HEK293 (cell line): ENCODE measurements at regions not wholly inside any gene's neighbourhood (a gene's known extent, or its start where the extent isn't known, plus 50 kb on each side); places are given as distances from the start of the nearest gene placed in this dataset.

Experiments
- CTCF ChIA-PET: fragments of 350-600 bp; formaldehyde crosslinking; extraction: SDS; loops from one replicate; lab custom pipeline; 2021; ENCODE audit warnings: antibody characterized with exemption; lab: Yijun Ruan, JAX
- POLR2A ChIA-PET: fragments of 300-600 bp; formaldehyde crosslinking; extraction: SDS; loops from one replicate; lab custom pipeline; 2020; ENCODE audit warnings: antibody characterized with exemption, inconsistent platforms; lab: Yijun Ruan, JAX
- H3K27ac ChIP-seq: fragments of 200-500 bp; sonication (Bioruptor generic); 2 replicates; pipeline ENCODE4 v1.5.1; 2014; ENCODE audit warnings: low read depth, low read length, control low read depth, inconsistent platforms; ENCODE audit errors: extremely low read depth
- H3K36me3 ChIP-seq, 2 experiments: fragments of 200-500 bp in 1 of 2; sonication (Bioruptor generic) in 1 of 2; 1 replicate in 1 of 2; 2 replicates in 1 of 2; pipeline ENCODE4 v1.5.1; 2014 to 2017; ENCODE audit warnings: inconsistent platforms in 2 of 2, low read length in 2 of 2; ENCODE audit not compliant: control insufficient read depth in 2 of 2, insufficient read depth in 1 of 2
- H3K4me1 ChIP-seq: fragments of 200-500 bp; sonication (Bioruptor generic); 2 replicates; pipeline ENCODE4 v1.5.1; 2014; ENCODE audit warnings: mild to moderate bottlenecking, low read length, inconsistent platforms; ENCODE audit not compliant: control insufficient read depth, insufficient read depth
- H3K4me3 ChIP-seq: 2 replicates; pipeline ENCODE4 v1.5.1; 2011; ENCODE audit warnings: low read depth, mild to moderate bottlenecking, control low read depth, low read length, moderate library complexity
- H3K9me3 ChIP-seq: fragments of 200-500 bp; sonication (Bioruptor generic); 2 replicates; pipeline ENCODE4 v1.5.1; 2014; ENCODE audit warnings: low read depth, low read length, inconsistent platforms; ENCODE audit not compliant: control insufficient read depth, insufficient read depth
- BCL11A ChIP-seq: fragments of 450-650 bp; formaldehyde crosslinking; IDR thresholded peaks from 2 replicates; pipeline ENCODE4 v1.5.1; 2016; ENCODE audit warnings: low read depth, missing biosample characterization, missing genetic modification characterization
- GLI2 ChIP-seq: fragments of 450-650 bp; formaldehyde crosslinking; IDR thresholded peaks from 2 replicates; pipeline ENCODE4; 2017; ENCODE audit warnings: missing biosample characterization, missing genetic modification characterization, low read depth, borderline replicate concordance
- GLIS2 ChIP-seq: fragments of 450-650 bp; formaldehyde crosslinking; IDR thresholded peaks from 2 replicates; pipeline ENCODE4 v1.5.1; 2016; ENCODE audit warnings: missing biosample characterization, missing genetic modification characterization
- MEIS1 ChIP-seq: sonication (generic); formaldehyde crosslinking; IDR thresholded peaks from 2 replicates; pipeline ENCODE4 v1.8.1; 2022; ENCODE audit warnings: missing genetic modification reagents, mild to moderate bottlenecking, borderline replicate concordance
- MYNN ChIP-seq: fragments of 450-650 bp; formaldehyde crosslinking; IDR thresholded peaks from 2 replicates; pipeline ENCODE4 v1.5.1; 2016; ENCODE audit warnings: missing biosample characterization, missing genetic modification characterization, borderline replicate concordance
- SP2 ChIP-seq: fragments of 450-650 bp; formaldehyde crosslinking; IDR thresholded peaks from 2 replicates; pipeline ENCODE4 v1.5.1; 2016; ENCODE audit warnings: missing biosample characterization, missing genetic modification characterization
- WT1 ChIP-seq: fragments of 450-650 bp; formaldehyde crosslinking; IDR thresholded peaks from 2 replicates; pipeline ENCODE4 v1.5.1; 2016; ENCODE audit warnings: missing biosample characterization, missing genetic modification characterization
- YY1 ChIP-seq: fragments of 450-650 bp; formaldehyde crosslinking; IDR thresholded peaks from 2 replicates; pipeline ENCODE4 v1.5.1; 2018; ENCODE audit warnings: missing biosample characterization, missing genetic modification characterization
- ZBTB48 ChIP-seq: fragments of 450-650 bp; formaldehyde crosslinking; IDR thresholded peaks from 2 replicates; pipeline ENCODE4 v1.5.1; 2016; ENCODE audit warnings: missing biosample characterization, missing genetic modification characterization
- ZFP3 ChIP-seq: fragments of 450-650 bp; formaldehyde crosslinking; IDR thresholded peaks from 2 replicates; pipeline ENCODE4 v1.5.1; 2016; ENCODE audit warnings: low read depth, missing biosample characterization, missing genetic modification characterization
- ZFP69B ChIP-seq: fragments of 450-650 bp; formaldehyde crosslinking; IDR thresholded peaks from 2 replicates; pipeline ENCODE4 v1.5.1; 2016; ENCODE audit warnings: missing biosample characterization, missing genetic modification characterization
- ZNF132 ChIP-seq: fragments of 450-650 bp; formaldehyde crosslinking; IDR thresholded peaks from 2 replicates; pipeline ENCODE4 v1.5.1; 2017; ENCODE audit warnings: missing biosample characterization, missing genetic modification characterization, borderline replicate concordance
- ZNF138 ChIP-seq: fragments of 450-650 bp; formaldehyde crosslinking; IDR thresholded peaks from 2 replicates; pipeline ENCODE4 v1.5.1; 2016; ENCODE audit warnings: missing biosample characterization, missing genetic modification characterization, borderline replicate concordance
- ZNF223 ChIP-seq: fragments of 450-650 bp; formaldehyde crosslinking; IDR thresholded peaks from 2 replicates; pipeline ENCODE4 v1.5.1; 2016; ENCODE audit warnings: missing biosample characterization, missing genetic modification characterization
- ZNF266 ChIP-seq: fragments of 450-650 bp; formaldehyde crosslinking; IDR thresholded peaks from 2 replicates; pipeline ENCODE4 v1.5.1; 2016; ENCODE audit warnings: missing biosample characterization, missing genetic modification characterization, low read depth
- ZNF37A ChIP-seq: fragments of 450-650 bp; IDR thresholded peaks from 2 replicates; pipeline ENCODE4 v1.5.1; 2018; ENCODE audit warnings: missing biosample characterization, missing genetic modification characterization
- ZNF521 ChIP-seq: fragments of 450-650 bp; formaldehyde crosslinking; IDR thresholded peaks from 2 replicates; pipeline ENCODE4 v1.5.1; 2017; ENCODE audit warnings: missing biosample characterization, mild to moderate bottlenecking, missing genetic modification characterization
- ZNF658 ChIP-seq: fragments of 450-650 bp; formaldehyde crosslinking; IDR thresholded peaks from 2 replicates; pipeline ENCODE4; 2016; ENCODE audit warnings: missing biosample characterization, missing genetic modification characterization
- ZNF664 ChIP-seq: fragments of 450-650 bp; formaldehyde crosslinking; IDR thresholded peaks from 2 replicates; pipeline ENCODE4 v1.5.1; 2016; ENCODE audit warnings: missing biosample characterization, missing genetic modification characterization
- ZNF670 ChIP-seq: fragments of 450-650 bp; formaldehyde crosslinking; IDR thresholded peaks from 2 replicates; pipeline ENCODE4 v1.5.1; 2016; ENCODE audit warnings: missing biosample characterization, missing genetic modification characterization, low read depth
- ZNF776 ChIP-seq: fragments of 450-650 bp; formaldehyde crosslinking; IDR thresholded peaks from 2 replicates; pipeline ENCODE4 v1.5.0; 2017; ENCODE audit warnings: missing biosample characterization, missing genetic modification characterization, borderline replicate concordance
- TF ChIP-seq, protein P1 (sequence below): fragments of 450-650 bp; IDR thresholded peaks from 2 replicates; pipeline ENCODE4 v1.5.1; 2018; ENCODE audit warnings: missing biosample characterization, missing genetic modification characterization
- TF ChIP-seq, protein P2 (sequence below): fragments of 450-650 bp; formaldehyde crosslinking; IDR thresholded peaks from 2 replicates; pipeline ENCODE4 v1.5.1; 2016; ENCODE audit warnings: missing biosample characterization, missing genetic modification characterization
- TF ChIP-seq, protein P3 (sequence below): fragments of 450-650 bp; formaldehyde crosslinking; IDR thresholded peaks from 2 replicates; pipeline ENCODE4 v1.5.1; 2016; ENCODE audit warnings: missing biosample characterization, missing genetic modification characterization, low read depth
- TF ChIP-seq, protein P4 (sequence below): fragments of 450-650 bp; formaldehyde crosslinking; IDR thresholded peaks from 2 replicates; pipeline ENCODE4 v1.5.1; 2016; ENCODE audit warnings: missing biosample characterization, missing genetic modification characterization
- TF ChIP-seq, protein P5 (sequence below): IDR thresholded peaks from 2 replicates; pipeline ENCODE4 v1.6.1; 2011; ENCODE audit warnings: mild to moderate bottlenecking, low read depth, low read length, borderline replicate concordance

DNA sequence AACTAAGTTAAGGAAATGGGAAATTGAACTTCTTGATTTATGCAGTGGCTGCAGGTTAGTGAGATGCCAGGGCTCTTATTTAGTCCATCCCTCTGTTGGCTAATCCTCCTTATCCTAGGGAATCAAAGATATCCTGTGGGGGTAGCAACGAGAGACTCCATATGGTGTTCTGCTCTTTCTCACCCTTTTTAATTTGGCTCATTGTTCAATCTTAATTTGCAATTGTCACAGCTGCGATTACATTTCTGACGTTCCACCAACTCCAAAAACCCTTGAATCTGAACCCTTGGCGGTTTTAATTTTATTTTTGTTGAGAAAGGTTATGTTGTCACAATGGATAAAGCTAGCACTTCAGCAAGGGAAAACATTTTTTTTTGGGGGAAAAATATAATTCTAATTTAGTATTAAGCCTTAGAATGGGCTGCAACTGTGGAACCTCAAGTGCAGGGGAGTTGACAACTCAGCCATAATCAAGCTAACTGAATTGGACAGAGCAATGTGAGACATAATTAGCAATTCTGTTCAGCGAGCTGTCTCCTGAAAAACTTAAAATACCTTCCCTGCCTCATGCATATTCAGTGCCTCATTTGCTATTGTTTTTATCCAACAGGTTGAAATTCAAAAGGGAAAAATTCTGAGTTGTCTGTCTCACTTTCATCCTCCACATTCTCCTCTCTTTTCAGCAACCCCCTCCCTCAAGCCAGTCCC is 91.3 kb downstream of the MAT2B start (continued):
- no peak for TF ChIP-seq ZFP69B
- TF ChIP-seq GLIS2: no peak
- TF ChIP-seq GLI2 (tag by site-specific recombination): no peak
- no peak for TF ChIP-seq ZNF521 (tag by site-specific recombination)
- TF ChIP-seq SP2 (tag by site-specific recombination): no peak
- TF ChIP-seq MEIS1 (CRISPR knock-in tag): no peak
- no peak for TF ChIP-seq ZNF132 (tag by site-specific recombination)
- TF ChIP-seq ZFP3: no peak
- no peak for TF ChIP-seq ZNF664 (tag by site-specific recombination)

DNA sequence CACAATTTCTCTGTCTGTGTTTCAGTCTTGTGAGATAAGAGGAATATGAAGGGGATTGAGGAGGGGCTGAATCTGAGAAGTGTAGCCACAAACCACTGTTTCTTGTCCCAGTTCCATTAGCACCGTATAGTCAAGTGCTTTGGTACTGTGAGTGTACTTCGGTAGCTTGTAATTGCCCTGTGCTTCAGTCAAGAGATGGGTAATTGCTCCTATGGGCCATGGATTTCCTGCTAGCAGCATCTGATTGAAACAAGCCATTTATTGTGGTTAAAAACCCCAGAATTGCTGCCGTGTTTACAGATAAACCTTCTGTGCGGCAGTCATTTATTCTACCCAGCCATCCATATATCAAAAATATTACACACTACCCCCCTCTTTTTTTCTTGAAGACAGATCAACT is 98.6 kb downstream of the MAT2B start:
- POLR2A ChIA-PET: no interaction called here
- no peak overlapping the region for H3K27ac ChIP-seq

More for the DNA sequence above, 98.6 kb downstream of the MAT2B start:
- H3K4me3 ChIP-seq: no peak overlapping the region
- CTCF ChIA-PET: no interaction called here
- H3K4me1 ChIP-seq: no peaks in the 10 kb centered on the region
- no peaks in the 10 kb centered on the region for H3K9me3 ChIP-seq
- no peak for TF ChIP-seq ZNF37A (tag by site-specific recombination)
- TF ChIP-seq, protein P1, sequence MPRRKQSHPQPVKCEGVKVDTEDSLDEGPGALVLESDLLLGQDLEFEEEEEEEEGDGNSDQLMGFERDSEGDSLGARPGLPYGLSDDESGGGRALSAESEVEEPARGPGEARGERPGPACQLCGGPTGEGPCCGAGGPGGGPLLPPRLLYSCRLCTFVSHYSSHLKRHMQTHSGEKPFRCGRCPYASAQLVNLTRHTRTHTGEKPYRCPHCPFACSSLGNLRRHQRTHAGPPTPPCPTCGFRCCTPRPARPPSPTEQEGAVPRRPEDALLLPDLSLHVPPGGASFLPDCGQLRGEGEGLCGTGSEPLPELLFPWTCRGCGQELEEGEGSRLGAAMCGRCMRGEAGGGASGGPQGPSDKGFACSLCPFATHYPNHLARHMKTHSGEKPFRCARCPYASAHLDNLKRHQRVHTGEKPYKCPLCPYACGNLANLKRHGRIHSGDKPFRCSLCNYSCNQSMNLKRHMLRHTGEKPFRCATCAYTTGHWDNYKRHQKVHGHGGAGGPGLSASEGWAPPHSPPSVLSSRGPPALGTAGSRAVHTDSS (tag by site-specific recombination): no peak
- no peak for TF ChIP-seq ZFP69B
- TF ChIP-seq ZNF266 (tag by site-specific recombination): no peak
- TF ChIP-seq, protein P2, sequence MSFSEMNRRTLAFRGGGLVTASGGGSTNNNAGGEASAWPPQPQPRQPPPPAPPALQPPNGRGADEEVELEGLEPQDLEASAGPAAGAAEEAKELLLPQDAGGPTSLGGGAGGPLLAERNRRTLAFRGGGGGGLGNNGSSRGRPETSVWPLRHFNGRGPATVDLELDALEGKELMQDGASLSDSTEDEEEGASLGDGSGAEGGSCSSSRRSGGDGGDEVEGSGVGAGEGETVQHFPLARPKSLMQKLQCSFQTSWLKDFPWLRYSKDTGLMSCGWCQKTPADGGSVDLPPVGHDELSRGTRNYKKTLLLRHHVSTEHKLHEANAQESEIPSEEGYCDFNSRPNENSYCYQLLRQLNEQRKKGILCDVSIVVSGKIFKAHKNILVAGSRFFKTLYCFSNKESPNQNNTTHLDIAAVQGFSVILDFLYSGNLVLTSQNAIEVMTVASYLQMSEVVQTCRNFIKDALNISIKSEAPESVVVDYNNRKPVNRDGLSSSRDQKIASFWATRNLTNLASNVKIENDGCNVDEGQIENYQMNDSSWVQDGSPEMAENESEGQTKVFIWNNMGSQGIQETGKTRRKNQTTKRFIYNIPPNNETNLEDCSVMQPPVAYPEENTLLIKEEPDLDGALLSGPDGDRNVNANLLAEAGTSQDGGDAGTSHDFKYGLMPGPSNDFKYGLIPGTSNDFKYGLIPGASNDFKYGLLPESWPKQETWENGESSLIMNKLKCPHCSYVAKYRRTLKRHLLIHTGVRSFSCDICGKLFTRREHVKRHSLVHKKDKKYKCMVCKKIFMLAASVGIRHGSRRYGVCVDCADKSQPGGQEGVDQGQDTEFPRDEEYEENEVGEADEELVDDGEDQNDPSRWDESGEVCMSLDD (tag by site-specific recombination): no peak
- no peak for TF ChIP-seq ZNF138
- TF ChIP-seq, protein P3, sequence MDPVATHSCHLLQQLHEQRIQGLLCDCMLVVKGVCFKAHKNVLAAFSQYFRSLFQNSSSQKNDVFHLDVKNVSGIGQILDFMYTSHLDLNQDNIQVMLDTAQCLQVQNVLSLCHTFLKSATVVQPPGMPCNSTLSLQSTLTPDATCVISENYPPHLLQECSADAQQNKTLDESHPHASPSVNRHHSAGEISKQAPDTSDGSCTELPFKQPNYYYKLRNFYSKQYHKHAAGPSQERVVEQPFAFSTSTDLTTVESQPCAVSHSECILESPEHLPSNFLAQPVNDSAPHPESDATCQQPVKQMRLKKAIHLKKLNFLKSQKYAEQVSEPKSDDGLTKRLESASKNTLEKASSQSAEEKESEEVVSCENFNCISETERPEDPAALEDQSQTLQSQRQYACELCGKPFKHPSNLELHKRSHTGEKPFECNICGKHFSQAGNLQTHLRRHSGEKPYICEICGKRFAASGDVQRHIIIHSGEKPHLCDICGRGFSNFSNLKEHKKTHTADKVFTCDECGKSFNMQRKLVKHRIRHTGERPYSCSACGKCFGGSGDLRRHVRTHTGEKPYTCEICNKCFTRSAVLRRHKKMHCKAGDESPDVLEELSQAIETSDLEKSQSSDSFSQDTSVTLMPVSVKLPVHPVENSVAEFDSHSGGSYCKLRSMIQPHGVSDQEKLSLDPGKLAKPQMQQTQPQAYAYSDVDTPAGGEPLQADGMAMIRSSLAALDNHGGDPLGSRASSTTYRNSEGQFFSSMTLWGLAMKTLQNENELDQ (tag by site-specific recombination): no peak
- no peak for TF ChIP-seq ZNF670
- TF ChIP-seq, protein P4, sequence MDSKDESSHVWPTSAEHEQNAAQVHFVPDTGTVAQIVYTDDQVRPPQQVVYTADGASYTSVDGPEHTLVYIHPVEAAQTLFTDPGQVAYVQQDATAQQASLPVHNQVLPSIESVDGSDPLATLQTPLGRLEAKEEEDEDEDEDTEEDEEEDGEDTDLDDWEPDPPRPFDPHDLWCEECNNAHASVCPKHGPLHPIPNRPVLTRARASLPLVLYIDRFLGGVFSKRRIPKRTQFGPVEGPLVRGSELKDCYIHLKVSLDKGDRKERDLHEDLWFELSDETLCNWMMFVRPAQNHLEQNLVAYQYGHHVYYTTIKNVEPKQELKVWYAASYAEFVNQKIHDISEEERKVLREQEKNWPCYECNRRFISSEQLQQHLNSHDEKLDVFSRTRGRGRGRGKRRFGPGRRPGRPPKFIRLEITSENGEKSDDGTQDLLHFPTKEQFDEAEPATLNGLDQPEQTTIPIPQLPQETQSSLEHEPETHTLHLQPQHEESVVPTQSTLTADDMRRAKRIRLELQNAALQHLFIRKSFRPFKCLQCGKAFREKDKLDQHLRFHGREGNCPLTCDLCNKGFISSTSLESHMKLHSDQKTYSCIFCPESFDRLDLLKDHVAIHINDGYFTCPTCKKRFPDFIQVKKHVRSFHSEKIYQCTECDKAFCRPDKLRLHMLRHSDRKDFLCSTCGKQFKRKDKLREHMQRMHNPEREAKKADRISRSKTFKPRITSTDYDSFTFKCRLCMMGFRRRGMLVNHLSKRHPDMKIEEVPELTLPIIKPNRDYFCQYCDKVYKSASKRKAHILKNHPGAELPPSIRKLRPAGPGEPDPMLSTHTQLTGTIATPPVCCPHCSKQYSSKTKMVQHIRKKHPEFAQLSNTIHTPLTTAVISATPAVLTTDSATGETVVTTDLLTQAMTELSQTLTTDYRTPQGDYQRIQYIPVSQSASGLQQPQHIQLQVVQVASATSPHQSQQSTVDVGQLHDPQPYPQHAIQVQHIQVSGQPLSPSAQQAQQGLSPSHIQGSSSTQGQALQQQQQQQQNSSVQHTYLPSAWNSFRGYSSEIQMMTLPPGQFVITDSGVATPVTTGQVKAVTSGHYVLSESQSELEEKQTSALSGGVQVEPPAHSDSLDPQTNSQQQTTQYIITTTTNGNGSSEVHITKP (tag by site-specific recombination): no peak
- TF ChIP-seq, protein P5, sequence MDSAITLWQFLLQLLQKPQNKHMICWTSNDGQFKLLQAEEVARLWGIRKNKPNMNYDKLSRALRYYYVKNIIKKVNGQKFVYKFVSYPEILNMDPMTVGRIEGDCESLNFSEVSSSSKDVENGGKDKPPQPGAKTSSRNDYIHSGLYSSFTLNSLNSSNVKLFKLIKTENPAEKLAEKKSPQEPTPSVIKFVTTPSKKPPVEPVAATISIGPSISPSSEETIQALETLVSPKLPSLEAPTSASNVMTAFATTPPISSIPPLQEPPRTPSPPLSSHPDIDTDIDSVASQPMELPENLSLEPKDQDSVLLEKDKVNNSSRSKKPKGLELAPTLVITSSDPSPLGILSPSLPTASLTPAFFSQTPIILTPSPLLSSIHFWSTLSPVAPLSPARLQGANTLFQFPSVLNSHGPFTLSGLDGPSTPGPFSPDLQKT: no peak
- TF ChIP-seq ZNF776 (tag by site-specific recombination): no peak
- TF ChIP-seq MEIS1 (CRISPR knock-in tag): no peak
- TF ChIP-seq ZNF658: no peak
- TF ChIP-seq MYNN (tag by site-specific recombination): no peak
- TF ChIP-seq WT1 (tag by site-specific recombination): no peak
- TF ChIP-seq ZBTB48: no peak
- no peak for TF ChIP-seq YY1 (tag by site-specific recombination)
- no peak for TF ChIP-seq ZFP3
- no peak for TF ChIP-seq BCL11A (tag by site-specific recombination)
- TF ChIP-seq ZNF223 (tag by site-specific recombination): no peak
- no peaks in the 10 kb centered on the region for H3K36me3 ChIP-seq
